ENCODE measurements at regions not wholly inside any gene's neighbourhood (a gene's known extent, or its start where the extent isn't known, plus 50 kb on each side); places are given as distances from the start of the nearest gene placed in this dataset.

DNA sequence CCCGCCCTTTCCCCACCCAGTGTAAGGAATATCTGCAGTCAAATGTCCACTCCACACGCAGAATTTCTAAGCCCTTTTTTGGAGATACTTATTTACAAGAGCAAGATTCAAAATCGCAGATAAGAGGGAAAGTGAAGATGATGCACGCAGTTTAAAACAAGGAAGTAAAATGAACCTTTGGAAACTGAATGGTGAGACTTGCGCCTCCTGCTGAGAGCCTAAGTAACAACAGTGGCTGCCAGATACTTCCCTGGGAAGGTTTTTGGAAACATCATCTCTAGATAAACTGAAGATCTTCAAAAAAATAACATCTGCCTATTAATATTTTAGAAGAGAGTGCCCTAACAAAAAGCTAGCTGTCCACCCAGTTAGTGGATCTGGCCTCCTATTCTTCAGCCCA is 963.1 kb upstream of the FAT3 start:
- TF ChIP-seq CTCF (IDR thresholded peaks at IDR 0.05): no peak
- no peaks in the 10 kb centered on the region for H3K36me3 ChIP-seq
- H3K9me3 ChIP-seq: no peaks in the 10 kb centered on the region
- no peaks in the 10 kb centered on the region for H3K4me1 ChIP-seq
- no peaks in the 10 kb centered on the region for H3K27me3 ChIP-seq
- H3K4me3 ChIP-seq: no peak overlapping the region
- DNase-seq (ENCODE audit: low spot score): no peak
- H3K27ac ChIP-seq: no peak overlapping the region

DNA sequence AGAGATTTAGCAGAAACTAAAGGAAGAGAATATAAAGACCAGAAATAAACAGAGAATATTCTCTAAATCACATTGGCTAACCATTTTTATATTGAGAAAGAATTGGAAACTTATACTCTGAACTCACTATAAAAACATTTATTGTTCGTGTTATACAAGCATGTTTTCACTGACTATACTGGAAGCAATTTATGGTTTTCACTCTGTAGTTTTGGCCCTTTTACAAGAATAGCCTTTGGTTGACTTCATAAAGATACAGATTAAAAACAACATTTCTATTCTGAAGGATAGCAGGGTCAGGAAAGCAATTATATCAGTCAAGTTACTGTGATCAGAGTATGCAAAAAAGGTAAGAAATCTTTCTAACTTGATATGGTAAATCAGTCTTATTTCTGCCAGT is 965.7 kb upstream of the FAT3 start:
- Histone ChIP-seq H3K36me3 (no peaks in the 10 kb centered on the region), H3K9me3 (no peaks in the 10 kb centered on the region), H3K4me1 (no peaks in the 10 kb centered on the region), H3K4me3 (no peak overlapping the region), H3K27me3 (no peaks in the 10 kb centered on the region), H3K27ac (no peak overlapping the region)
- no peak for TF ChIP-seq CTCF (IDR thresholded peaks at IDR 0.05)
- no peak for DNase-seq (ENCODE audit: low spot score)

DNA sequence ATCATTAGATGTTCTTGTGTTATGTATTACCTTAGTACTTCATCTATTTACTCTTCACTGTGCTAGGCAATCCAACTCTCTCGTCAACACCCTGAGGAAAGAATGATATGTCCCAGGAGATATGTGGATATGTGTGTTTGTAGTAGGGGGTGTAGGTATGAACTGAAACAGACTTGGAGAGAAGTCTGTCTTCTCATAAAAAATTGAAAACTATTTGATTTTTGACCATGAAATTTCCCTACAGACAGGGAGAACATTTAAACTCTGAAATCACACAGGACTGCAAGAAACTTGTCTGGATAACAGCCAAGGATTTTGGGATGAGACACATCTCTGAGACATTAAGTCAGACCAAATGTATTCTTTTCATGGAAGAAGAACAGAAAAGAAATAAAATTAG is 967.0 kb upstream of the FAT3 start:
- no peak for DNase-seq (ENCODE audit: low spot score)
- no peak for TF ChIP-seq CTCF (IDR thresholded peaks at IDR 0.05)
- H3K4me3 ChIP-seq: no peak overlapping the region
- H3K9me3 ChIP-seq: no peaks in the 10 kb centered on the region
- H3K4me1 ChIP-seq: no peaks in the 10 kb centered on the region
- no peak overlapping the region for H3K27ac ChIP-seq
- H3K27me3 ChIP-seq: no peaks in the 10 kb centered on the region
- no peaks in the 10 kb centered on the region for H3K36me3 ChIP-seq

DNA sequence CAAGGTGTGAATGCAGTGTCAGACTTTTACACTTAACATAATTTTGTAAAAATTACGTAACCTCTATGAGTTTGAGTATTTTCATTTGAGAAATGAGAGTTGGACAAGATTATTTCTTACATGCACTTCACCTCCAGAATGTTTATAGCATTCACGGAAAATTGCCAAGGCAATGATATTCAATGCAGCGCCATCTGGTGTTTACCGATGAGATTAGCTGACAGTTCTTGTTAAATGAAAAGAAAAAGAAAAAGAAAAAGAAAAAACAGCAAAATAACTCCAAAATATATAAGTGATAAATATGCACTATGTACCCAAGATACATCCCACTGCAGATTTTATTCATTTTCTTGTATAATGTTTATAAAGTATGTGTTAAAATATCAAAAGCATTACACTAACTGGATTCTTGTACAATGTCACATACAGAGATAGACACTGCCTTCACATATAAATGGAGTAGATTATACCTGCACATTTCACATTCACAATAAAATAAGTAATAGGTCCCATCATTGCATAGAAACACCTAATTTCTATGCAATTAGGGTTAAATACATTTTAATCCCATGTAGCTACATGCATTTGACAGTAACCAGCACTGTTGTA is 976.3 kb upstream of the FAT3 start:
- peak; percentile 44 to 75 for TF ChIP-seq CTCF (IDR thresholded peaks at IDR 0.05)
- H3K9me3 ChIP-seq: no peaks in the 10 kb centered on the region
- H3K4me3 ChIP-seq: no peak overlapping the region
- no peak overlapping the region for H3K27ac ChIP-seq
- no peaks in the 10 kb centered on the region for H3K4me1 ChIP-seq
- H3K27me3 ChIP-seq: no peaks in the 10 kb centered on the region
- DNase-seq (ENCODE audit: low spot score): no peak
- no peaks in the 10 kb centered on the region for H3K36me3 ChIP-seq

GRCh38 chr11:91247009-91247735 is 977.4 kb upstream of the FAT3 start:
- no peak overlapping the region for H3K4me3 ChIP-seq
- H3K4me1 ChIP-seq: no peaks in the 10 kb centered on the region
- H3K27ac ChIP-seq: no peak overlapping the region
- no peaks in the 10 kb centered on the region for H3K36me3 ChIP-seq
- no peaks in the 10 kb centered on the region for H3K9me3 ChIP-seq
- no peaks in the 10 kb centered on the region for H3K27me3 ChIP-seq
- no peak for TF ChIP-seq CTCF (IDR thresholded peaks at IDR 0.05)
- no peak for DNase-seq (ENCODE audit: low spot score)

DNA sequence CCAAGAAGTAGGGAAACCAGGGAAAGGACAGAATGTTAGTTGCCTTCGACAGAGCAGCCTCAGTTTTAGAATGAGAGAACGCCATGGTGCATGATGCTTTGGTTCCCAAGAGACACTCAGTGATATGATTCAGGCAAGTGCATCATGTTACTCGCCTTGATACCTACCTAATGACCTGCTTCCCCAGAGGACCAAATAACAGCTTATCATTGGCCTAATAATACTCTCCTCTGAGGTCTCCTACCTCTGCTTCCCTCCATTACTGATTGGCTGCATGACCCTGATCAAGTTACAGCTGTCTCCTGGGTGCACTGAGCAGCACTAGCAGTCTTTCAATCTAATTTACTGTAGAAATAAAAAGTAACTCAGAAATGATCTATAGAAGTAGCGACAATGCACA is 979.7 kb upstream of the FAT3 start:
- no peaks in the 10 kb centered on the region for H3K4me1 ChIP-seq
- H3K27me3 ChIP-seq: no peaks in the 10 kb centered on the region
- no peak overlapping the region for H3K4me3 ChIP-seq
- H3K9me3 ChIP-seq: no peaks in the 10 kb centered on the region
- no peak overlapping the region for H3K27ac ChIP-seq
- no peaks in the 10 kb centered on the region for H3K36me3 ChIP-seq
- DNase-seq (ENCODE audit: low spot score): no peak
- TF ChIP-seq CTCF (IDR thresholded peaks at IDR 0.05): no peak

Data from right atrium auricular region (tissue), 2 donors.